K562 (cell line): ENCODE measurements at regions not wholly inside any gene's neighbourhood (a gene's known extent, or its start where the extent isn't known, plus 50 kb on each side); places are given as distances from the start of the nearest gene placed in this dataset.

Experiments
- ATAC-seq: fragments of 200-7000 bp; cut with Tn5 transposase; 3 replicates; pipeline ENCODE4 v1.9.1; 2020; ENCODE audit warnings: moderate library complexity
- BruUV-seq: library from RNA; stranded (reverse); fragments of 400-500 nt; replicated peaks from 2 replicates; lab custom pipeline; 2021; lab: Mats Ljungman, UMichigan
- CTCF ChIA-PET: fragments of 300-600 bp; formaldehyde crosslinking; extraction: SDS; loops from one replicate; lab custom pipeline; 2021; ENCODE audit warnings: low intra/inter-chr PET ratio; lab: Yijun Ruan, JAX
- POLR2A ChIA-PET: fragments of 300-600, 350-650 bp; sonication (Branson Sonifier 250); formaldehyde crosslinking; extraction: SDS; loops from one replicate; lab custom pipeline; 2021; ENCODE audit warnings: antibody characterized with exemption, inconsistent platforms; lab: Yijun Ruan, JAX
- DNase-seq, 4 experiments: peaks; one replicate each; pipeline versions ENCODE4 v3.0.0 to v3.0.0-alpha.2; 2011 to 2018; ENCODE audit warnings: low spot score in 3 of 4, mixed read lengths in 3 of 4; ENCODE audit errors: extremely low read depth in 1 of 4
- FAIRE-seq: peaks from 2 replicates; lab custom pipeline; 2011; peaks lifted over from hg19 to GRCh38; lab: Jason Lieb, UNC
- H2AFZ ChIP-seq: 2 replicates; pipeline ENCODE4 v1.6.0; 2011; ENCODE audit warnings: low read depth, low read length, control low read depth, inconsistent platforms
- H3K27ac ChIP-seq: fragments of 200-600 bp; 3 replicates; pipeline ENCODE4 v1.8.0; 2011; ENCODE audit warnings: low read depth, mild to moderate bottlenecking, control low read depth, inconsistent platforms, low read length, moderate library complexity, mixed read lengths; ENCODE audit errors: extremely low read depth
- H3K27me3 ChIP-seq, 2 experiments: fragments of 300-600 bp in 1 of 2; 2 replicates in 1 of 2; 3 replicates in 1 of 2; pipeline versions ENCODE4 v1.6.0 to v1.8.0; 2011; ENCODE audit warnings: inconsistent platforms in 2 of 2, low read length in 2 of 2, mild to moderate bottlenecking in 1 of 2, mixed read lengths in 1 of 2, moderate library complexity in 1 of 2; ENCODE audit not compliant: control insufficient read depth in 2 of 2, insufficient read depth in 2 of 2
- H3K36me3 ChIP-seq: fragments of 300-600 bp; 3 replicates; pipeline ENCODE4 v1.8.0; 2011; ENCODE audit warnings: mild to moderate bottlenecking, low read length, inconsistent platforms; ENCODE audit not compliant: control insufficient read depth, insufficient read depth
- H3K4me1 ChIP-seq, 2 experiments: fragments of 200-600 bp in 1 of 2; replicated peaks in 1 of 2; 2 replicates in 1 of 2; 3 replicates in 1 of 2; pipeline versions ENCODE4 v1.5.1 to v1.8.0; 2011; ENCODE audit warnings: inconsistent platforms in 2 of 2, low read length in 2 of 2, mild to moderate bottlenecking in 1 of 2, mixed read lengths in 1 of 2, moderate library complexity in 1 of 2; ENCODE audit not compliant: control insufficient read depth in 2 of 2, insufficient read depth in 2 of 2
- H3K4me2 ChIP-seq: 2 replicates; pipeline ENCODE4 v1.6.1; 2011; ENCODE audit warnings: low read length, control low read depth, inconsistent platforms, mixed read lengths; ENCODE audit not compliant: insufficient read depth
- H3K4me3 ChIP-seq: fragments of 200-600 bp; sonication (generic), shearing (Covaris generic); 2 replicates; pipeline ENCODE4 v1.5.1; 2016; ENCODE audit warnings: control low read depth, inconsistent platforms
- H3K79me2 ChIP-seq: fragments of 200-600 bp; 3 replicates; pipeline ENCODE4 v1.8.0; 2011; ENCODE audit warnings: low read length, inconsistent platforms; ENCODE audit not compliant: control insufficient read depth, insufficient read depth
- H3K9ac ChIP-seq, 2 experiments: 2 replicates each; pipeline versions ENCODE4 v1.6.0 to v1.6.1; 2011; ENCODE audit warnings: low read depth in 2 of 2, low read length in 2 of 2, control low read depth in 1 of 2, inconsistent platforms in 1 of 2, mild to moderate bottlenecking in 1 of 2, mixed read lengths in 1 of 2; ENCODE audit not compliant: insufficient read depth in 1 of 2
- H3K9me1 ChIP-seq: one replicate; pipeline ENCODE4 v1.6.0; 2011; ENCODE audit warnings: inconsistent platforms, mild to moderate bottlenecking, low read length, moderate library complexity; ENCODE audit not compliant: control insufficient read depth, insufficient read depth
- H3K9me3 ChIP-seq: replicated peaks from 2 replicates; pipeline ENCODE4 v1.5.1; 2011; ENCODE audit warnings: low read depth, low read length, inconsistent platforms; ENCODE audit not compliant: control insufficient read depth, insufficient read depth
- H4K20me1 ChIP-seq: replicated peaks from 2 replicates; pipeline ENCODE4 v1.6.1; 2011; ENCODE audit warnings: low read length, inconsistent platforms, mixed read lengths; ENCODE audit not compliant: control insufficient read depth, insufficient read depth
- ADNP ChIP-seq: fragments of 200-800 bp; sonication (Bioruptor generic); IDR thresholded peaks from 2 replicates; pipeline ENCODE4 v1.6.1; 2016; ENCODE audit warnings: missing genetic modification characterization, missing compliant biosample characterization
- CBX1 ChIP-seq: sonication (generic); IDR thresholded peaks from 2 replicates; pipeline ENCODE4 v1.6.1; 2016; ENCODE audit warnings: antibody characterized with exemption, low read depth, mild to moderate bottlenecking
- CSDE1 ChIP-seq, 2 experiments: fragments of 450-650 bp; IDR thresholded peaks; 2 replicates each; pipeline ENCODE4 v1.6.1; 2016; ENCODE audit warnings: mild to moderate bottlenecking in 1 of 2
- KAT7 ChIP-seq: sonication (generic); formaldehyde crosslinking; IDR thresholded peaks from 2 replicates; pipeline ENCODE4 v1.8.0; 2022; ENCODE audit warnings: missing genetic modification reagents, mild to moderate bottlenecking, borderline replicate concordance
- MEIS2 ChIP-seq: fragments of 450-650 bp; IDR thresholded peaks from 2 replicates; pipeline ENCODE4 v1.6.1; 2014; ENCODE audit warnings: mild to moderate bottlenecking; ENCODE audit not compliant: partially characterized antibody
- MTA1 ChIP-seq: fragments of 450-650 bp; IDR thresholded peaks from 2 replicates; pipeline ENCODE4 v1.6.1; 2017; ENCODE audit warnings: borderline replicate concordance
- NR2C2 ChIP-seq, 2 experiments: fragments of 200-800 bp in 1 of 2; sonication (Bioruptor generic) in 1 of 2; sonication (generic) in 1 of 2; formaldehyde crosslinking in 1 of 2; IDR thresholded peaks; 2 replicates each; pipeline versions ENCODE4 v1.6.1 to v1.8.0; 2016 to 2022; ENCODE audit warnings: mild to moderate bottlenecking in 1 of 2, missing compliant biosample characterization in 1 of 2, missing genetic modification characterization in 1 of 2, missing genetic modification reagents in 1 of 2
- PHF20 ChIP-seq: fragments of 450-650 bp; IDR thresholded peaks from 2 replicates; pipeline ENCODE4 v1.6.1; 2018; ENCODE audit not compliant: partially characterized antibody
- PHF8 ChIP-seq: fragments of 200-600 bp; sonication (generic); IDR thresholded peaks from 2 replicates; pipeline ENCODE4 v1.6.1; 2012; ENCODE audit warnings: mixed run types, mild to moderate bottlenecking, inconsistent platforms, low read length, moderate library complexity, borderline replicate concordance
- SAFB2 ChIP-seq: fragments of 200-400 bp; formaldehyde crosslinking; IDR thresholded peaks from 2 replicates; pipeline ENCODE4 v1.6.1; 2018; ENCODE audit warnings: borderline replicate concordance, low read length, low read depth, moderate library complexity; ENCODE audit not compliant: severe bottlenecking
- SMAD3 ChIP-seq: fragments of 450-650 bp; formaldehyde crosslinking; conservative IDR thresholded peaks from 2 replicates; pipeline ENCODE4 v1.4.0; 2020; ENCODE audit warnings: mild to moderate bottlenecking
- ZNF143 ChIP-seq: sonication (generic); formaldehyde crosslinking; IDR thresholded peaks from 2 replicates; pipeline ENCODE4 v1.9.0; 2022; ENCODE audit warnings: mild to moderate bottlenecking, missing genetic modification reagents
- in situ Hi-C: fragments of 300-500 bp; cut with MboI; formaldehyde crosslinking; loops from 4 replicates; pipeline ENCODE4 v1.15.0; 2018; ENCODE audit warnings: inconsistent platforms, mixed read lengths
- intact Hi-C: fragments of 100-400 bp; cut with micrococcal nuclease; formaldehyde crosslinking; loops from 2 replicates; pipeline ENCODE4 v1.14.2; 2022
- TF ChIP-seq, protein P1 (sequence below): fragments of 150-350 bp; IDR thresholded peaks from 2 replicates; pipeline ENCODE4 v1.6.1; 2014; ENCODE audit warnings: low read depth, mild to moderate bottlenecking, low read length, borderline replicate concordance
- TF ChIP-seq, protein P2 (sequence below): fragments of 450-650 bp; formaldehyde crosslinking; IDR thresholded peaks from 2 replicates; pipeline ENCODE4 v1.4.0; 2020; ENCODE audit warnings: mild to moderate bottlenecking, moderate library complexity
- TF ChIP-seq, protein P3 (sequence below): sonication (generic); formaldehyde crosslinking; IDR thresholded peaks from 2 replicates; pipeline ENCODE4 v1.5.0; 2020; ENCODE audit warnings: missing genetic modification reagents

GRCh38 chr4:26099967-26100366 lies 185.9 kb downstream of the SMIM20 start:
- CTCF ChIA-PET, result no interaction called here
- Histone ChIP-seq H3K9me1 (no peaks in the 10 kb centered on the region), H3K4me3 (no peak overlapping the region)
- TF ChIP-seq, protein P1, sequence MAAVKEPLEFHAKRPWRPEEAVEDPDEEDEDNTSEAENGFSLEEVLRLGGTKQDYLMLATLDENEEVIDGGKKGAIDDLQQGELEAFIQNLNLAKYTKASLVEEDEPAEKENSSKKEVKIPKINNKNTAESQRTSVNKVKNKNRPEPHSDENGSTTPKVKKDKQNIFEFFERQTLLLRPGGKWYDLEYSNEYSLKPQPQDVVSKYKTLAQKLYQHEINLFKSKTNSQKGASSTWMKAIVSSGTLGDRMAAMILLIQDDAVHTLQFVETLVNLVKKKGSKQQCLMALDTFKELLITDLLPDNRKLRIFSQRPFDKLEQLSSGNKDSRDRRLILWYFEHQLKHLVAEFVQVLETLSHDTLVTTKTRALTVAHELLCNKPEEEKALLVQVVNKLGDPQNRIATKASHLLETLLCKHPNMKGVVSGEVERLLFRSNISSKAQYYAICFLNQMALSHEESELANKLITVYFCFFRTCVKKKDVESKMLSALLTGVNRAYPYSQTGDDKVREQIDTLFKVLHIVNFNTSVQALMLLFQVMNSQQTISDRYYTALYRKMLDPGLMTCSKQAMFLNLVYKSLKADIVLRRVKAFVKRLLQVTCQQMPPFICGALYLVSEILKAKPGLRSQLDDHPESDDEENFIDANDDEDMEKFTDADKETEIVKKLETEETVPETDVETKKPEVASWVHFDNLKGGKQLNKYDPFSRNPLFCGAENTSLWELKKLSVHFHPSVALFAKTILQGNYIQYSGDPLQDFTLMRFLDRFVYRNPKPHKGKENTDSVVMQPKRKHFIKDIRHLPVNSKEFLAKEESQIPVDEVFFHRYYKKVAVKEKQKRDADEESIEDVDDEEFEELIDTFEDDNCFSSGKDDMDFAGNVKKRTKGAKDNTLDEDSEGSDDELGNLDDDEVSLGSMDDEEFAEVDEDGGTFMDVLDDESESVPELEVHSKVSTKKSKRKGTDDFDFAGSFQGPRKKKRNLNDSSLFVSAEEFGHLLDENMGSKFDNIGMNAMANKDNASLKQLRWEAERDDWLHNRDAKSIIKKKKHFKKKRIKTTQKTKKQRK, result no peak
- TF ChIP-seq KAT7 (CRISPR knock-in tag) (no peak), MTA1 (no peak), ZNF143 (CRISPR knock-in tag) (no peak), PHF8 (no peak), NR2C2 (CRISPR knock-in tag; IDR thresholded peaks at IDR 0.05) (no peak), NR2C2 (tag; IDR thresholded peaks at IDR 0.05) (no peak), CBX1 (no peak), ADNP (tag) (no peak), CSDE1 (IDR thresholded peaks at IDR 0.05) (no peak), SAFB2 (no peak), MEIS2 (no peak), PHF20 (no peak), SMAD3 (CRISPR knock-in tag) (no peak)
- TF ChIP-seq, protein P2, sequence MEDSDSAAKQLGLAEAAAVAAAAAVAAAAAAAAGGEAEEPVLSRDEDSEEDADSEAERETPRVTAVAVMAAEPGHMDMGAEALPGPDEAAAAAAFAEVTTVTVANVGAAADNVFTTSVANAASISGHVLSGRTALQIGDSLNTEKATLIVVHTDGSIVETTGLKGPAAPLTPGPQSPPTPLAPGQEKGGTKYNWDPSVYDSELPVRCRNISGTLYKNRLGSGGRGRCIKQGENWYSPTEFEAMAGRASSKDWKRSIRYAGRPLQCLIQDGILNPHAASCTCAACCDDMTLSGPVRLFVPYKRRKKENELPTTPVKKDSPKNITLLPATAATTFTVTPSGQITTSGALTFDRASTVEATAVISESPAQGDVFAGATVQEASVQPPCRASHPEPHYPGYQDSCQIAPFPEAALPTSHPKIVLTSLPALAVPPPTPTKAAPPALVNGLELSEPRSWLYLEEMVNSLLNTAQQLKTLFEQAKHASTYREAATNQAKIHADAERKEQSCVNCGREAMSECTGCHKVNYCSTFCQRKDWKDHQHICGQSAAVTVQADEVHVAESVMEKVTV, result no peak
- TF ChIP-seq, protein P3, sequence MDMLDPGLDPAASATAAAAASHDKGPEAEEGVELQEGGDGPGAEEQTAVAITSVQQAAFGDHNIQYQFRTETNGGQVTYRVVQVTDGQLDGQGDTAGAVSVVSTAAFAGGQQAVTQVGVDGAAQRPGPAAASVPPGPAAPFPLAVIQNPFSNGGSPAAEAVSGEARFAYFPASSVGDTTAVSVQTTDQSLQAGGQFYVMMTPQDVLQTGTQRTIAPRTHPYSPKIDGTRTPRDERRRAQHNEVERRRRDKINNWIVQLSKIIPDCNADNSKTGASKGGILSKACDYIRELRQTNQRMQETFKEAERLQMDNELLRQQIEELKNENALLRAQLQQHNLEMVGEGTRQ (CRISPR knock-in tag), result no peak
- TF ChIP-seq, all 486 proteins: peak for 0
- H3K9ac ChIP-seq, result no peak overlapping the region
- H3K27me3 ChIP-seq, result no peaks in the 10 kb centered on the region
- H2AFZ ChIP-seq, result no peak overlapping the region
- in situ Hi-C loops, result no loop called here
- H3K9me3 ChIP-seq, result no peaks in the 10 kb centered on the region
- BruUV-seq, result no TSS peak
- no peak for FAIRE-seq
- H3K4me1 ChIP-seq, result no peaks in the 10 kb centered on the region
- POLR2A ChIA-PET, result interaction anchor here (0.8 kb wide), 1 partner anchor 13 kb away, joined by 3 read pairs; no protein-coding TSS in a partner anchor
- DNase-seq, result no peak
- H4K20me1 ChIP-seq, result no peaks in the 10 kb centered on the region
- no peak for ATAC-seq
- intact Hi-C loops, result no loop called here
- no peak overlapping the region for H3K27ac ChIP-seq
- no peaks in the 10 kb centered on the region for H3K79me2 ChIP-seq
- H3K36me3 ChIP-seq, result no peaks in the 10 kb centered on the region
- H3K4me2 ChIP-seq, result no peak overlapping the region
